Left hindlimb (tissue), 1 donor: ENCODE measurements at regions not wholly inside any gene's neighbourhood (a gene's known extent, or its start where the extent isn't known, plus 50 kb on each side); places are given as distances from the start of the nearest gene placed in this dataset.
"Not testable (repeated sequence)": the region's sequence is repeated elsewhere in the genome, so short reads cannot be mapped to it uniquely, and the experiment has no call there.

Experiments
- DNase-seq: peaks from one replicate; pipeline ENCODE4 v3.0.0-alpha.2; 2018

- DNase-seq: peak; percentile 63
Observed at GRCh38 chrX:3815896-3816664, 102.6 kb upstream of the PRKX start.

- DNase-seq: no peak
Observed at GRCh38 chrX:3811331-3812311, 98.2 kb upstream of the PRKX start.

GRCh38 chrX:3807906-3808305 is 94.5 kb upstream of the PRKX start:
- DNase-seq: no peak

GRCh38 chrX:3806630-3807029 is 93.2 kb upstream of the PRKX start:
- no peak for DNase-seq

- DNase-seq: no peak
Observed at GRCh38 chrX:3803713-3804112, 90.3 kb upstream of the PRKX start.

- no peak for DNase-seq
Observed at GRCh38 chrX:3803305-3803704, 89.9 kb upstream of the PRKX start.

- DNase-seq: not testable (repeated sequence)
Observed at GRCh38 chrX:3795411-3795810, 82.0 kb upstream of the PRKX start.

- DNase-seq: no peak
Observed at GRCh38 chrX:3791449-3791848, 78.0 kb upstream of the PRKX start.

- DNase-seq: no peak
Observed at GRCh38 chrX:3788494-3789233, 75.2 kb upstream of the PRKX start.

GRCh38 chrX:3787856-3788255 is 74.4 kb upstream of the PRKX start:
- DNase-seq: no peak

- not testable (repeated sequence) for DNase-seq
Observed at GRCh38 chrX:3785822-3786221, 72.4 kb upstream of the PRKX start.

GRCh38 chrX:3780564-3780963 is 67.1 kb upstream of the PRKX start:
- DNase-seq: no peak

GRCh38 chrX:3779546-3779945 is 66.1 kb upstream of the PRKX start:
- DNase-seq: no peak

- DNase-seq: no peak
Observed at GRCh38 chrX:3777416-3777815, 64.0 kb upstream of the PRKX start.

- DNase-seq: no peak
Observed at GRCh38 chrX:3771766-3772165, 58.3 kb upstream of the PRKX start.

GRCh38 chrX:3768881-3769280 is 55.4 kb upstream of the PRKX start:
- no peak for DNase-seq
